Neural cell (in vitro differentiated cells): ENCODE measurements at regions not wholly inside any gene's neighbourhood (a gene's known extent, or its start where the extent isn't known, plus 50 kb on each side); places are given as distances from the start of the nearest gene placed in this dataset.

ENCODE experiments used
- CTCF ChIP-seq: fragments of 450-650 bp; IDR thresholded peaks from 2 replicates; pipeline ENCODE4 v1.5.1; 2014; ENCODE audit warnings: antibody characterized with exemption, mild to moderate bottlenecking, moderate library complexity; ENCODE audit not compliant: poor library complexity, severe bottlenecking
- EP300 ChIP-seq: fragments of 450-650 bp; conservative IDR thresholded peaks from 2 replicates; pipeline ENCODE4 v1.6.1; 2014; ENCODE audit warnings: antibody characterized with exemption, mild to moderate bottlenecking, moderate library complexity; ENCODE audit not compliant: poor library complexity, severe bottlenecking
- EZH2 ChIP-seq: fragments of 200-600, 300-800 bp; shearing (Covaris generic), sonication (generic); IDR thresholded peaks from 2 replicates; pipeline ENCODE4 v1.6.1; 2014; ENCODE audit warnings: antibody characterized with exemption, low read length, borderline replicate concordance, mild to moderate bottlenecking; ENCODE audit not compliant: insufficient read depth, poor library complexity, severe bottlenecking
- MXI1 ChIP-seq: fragments of 450-650 bp; conservative IDR thresholded peaks from 2 replicates; pipeline ENCODE4 v1.6.1; 2014; ENCODE audit warnings: antibody characterized with exemption, mild to moderate bottlenecking; ENCODE audit not compliant: poor library complexity, severe bottlenecking
- POLR2AphosphoS5 ChIP-seq: IDR thresholded peaks from 2 replicates; pipeline ENCODE4 v1.6.1; 2012
- RAD21 ChIP-seq: fragments of 450-650 bp; conservative IDR thresholded peaks from 2 replicates; pipeline ENCODE4 v1.6.1; 2014; ENCODE audit warnings: antibody characterized with exemption, mild to moderate bottlenecking, moderate library complexity
- REST ChIP-seq: IDR thresholded peaks from 2 replicates; pipeline ENCODE4 v1.6.1; 2012; ENCODE audit warnings: borderline replicate concordance
- SMC3 ChIP-seq: fragments of 450-650 bp; conservative IDR thresholded peaks from 2 replicates; pipeline ENCODE4 v1.6.1; 2014; ENCODE audit warnings: antibody characterized with exemption, mild to moderate bottlenecking, moderate library complexity; ENCODE audit not compliant: poor library complexity

GRCh38 chr5:12072441-12072840, 168.2 kb upstream of the CTNND2 start:
- TF ChIP-seq CTCF: no peak
- no peak for TF ChIP-seq RAD21
- TF ChIP-seq POLR2AphosphoS5: no peak
- TF ChIP-seq EZH2: no peak
- TF ChIP-seq SMC3: no peak
- no peak for TF ChIP-seq MXI1
- TF ChIP-seq REST: no peak
- TF ChIP-seq EP300: no peak
